ENCODE measurements at regions not wholly inside any gene's neighbourhood (a gene's known extent, or its start where the extent isn't known, plus 50 kb on each side); places are given as distances from the start of the nearest gene placed in this dataset.

- no peak for TF ChIP-seq CTCF (conservative IDR thresholded peaks at IDR 0.05; ENCODE audit: low read length)
- no peak for TF ChIP-seq EZH2phosphoT487 (IDR thresholded peaks at IDR 0.05; ENCODE audit: borderline replicate concordance)
Measured at GRCh38 chr17:70750983-70751382, 581.7 kb downstream of the KCNJ2 start.

Measured in Loucy (cell line).